Stimulated activated CD8-positive, alpha-beta memory T cell treated with anti-CD3 and anti-CD28 coated beads, Interleukin-7, amount 100 ng/mL, for 48 hours (primary cell): ENCODE measurements at regions not wholly inside any gene's neighbourhood (a gene's known extent, or its start where the extent isn't known, plus 50 kb on each side); places are given as distances from the start of the nearest gene placed in this dataset.

ENCODE experiments used
- DNase-seq, 2 donors: peaks; one replicate each; pipeline ENCODE4 v3.0.0-alpha.2; 2020; ENCODE audit warnings: low read depth in 1 of 2; ENCODE audit errors: extremely low read depth in 1 of 2

- DNase-seq: no peak
Measured at GRCh38 chr1:168865850-168866620, 137.0 kb upstream of the DPT start.

GRCh38 chr1:168867941-168868634 is 139.1 kb upstream of the DPT start:
- DNase-seq: no peak

GRCh38 chr1:168871531-168871930 is 142.5 kb upstream of the DPT start:
- no peak for DNase-seq

- DNase-seq: no peak
Measured at GRCh38 chr1:168875831-168876230, 146.8 kb upstream of the DPT start.

GRCh38 chr1:168876830-168877229 is 147.8 kb upstream of the DPT start:
- no peak for DNase-seq

- no peak for DNase-seq
Measured at GRCh38 chr1:168879896-168880734, 151.1 kb upstream of the DPT start.

- DNase-seq: no peak
Measured at GRCh38 chr1:168881656-168882260, 152.8 kb upstream of the DPT start.

- DNase-seq: no peak
Measured at GRCh38 chr1:168887381-168887780, 158.4 kb upstream of the DPT start.

GRCh38 chr1:168888418-168888817 is 159.4 kb upstream of the DPT start:
- no peak for DNase-seq

- no peak for DNase-seq
Measured at GRCh38 chr1:168892931-168893330, 163.9 kb upstream of the DPT start.

- DNase-seq: no peak
Measured at GRCh38 chr1:168893359-168893801, 164.4 kb upstream of the DPT start.

- DNase-seq: no peak
Measured at GRCh38 chr1:168894397-168894903, 165.4 kb upstream of the DPT start.

- DNase-seq: no peak
Measured at GRCh38 chr1:168897249-168897648, 168.2 kb upstream of the DPT start.

GRCh38 chr1:168903237-168903830 is 174.3 kb upstream of the DPT start:
- DNase-seq: no peak

- DNase-seq: no peak
Measured at GRCh38 chr1:168905633-168906032, 176.6 kb upstream of the DPT start.

GRCh38 chr1:168906367-168906766 is 177.4 kb upstream of the DPT start:
- DNase-seq: no peak

- no peak for DNase-seq
Measured at GRCh38 chr1:168907053-168907452, 178.0 kb upstream of the DPT start.

- no peak for DNase-seq
Measured at GRCh38 chr1:168907786-168908348, 178.9 kb upstream of the DPT start.

- no peak for DNase-seq
Measured at GRCh38 chr1:168910403-168910802, 181.4 kb upstream of the DPT start.

GRCh38 chr1:168911370-168911769 is 182.4 kb upstream of the DPT start:
- no peak for DNase-seq
